ENCODE measurements at regions not wholly inside any gene's neighbourhood (a gene's known extent, or its start where the extent isn't known, plus 50 kb on each side); places are given as distances from the start of the nearest gene placed in this dataset.
A peak's percentile ranks its signal among the peaks of the same experiment; 100 is the strongest.
"Not testable (repeated sequence)": the region's sequence is repeated elsewhere in the genome, so short reads cannot be mapped to it uniquely, and the experiment has no call there.

DNA sequence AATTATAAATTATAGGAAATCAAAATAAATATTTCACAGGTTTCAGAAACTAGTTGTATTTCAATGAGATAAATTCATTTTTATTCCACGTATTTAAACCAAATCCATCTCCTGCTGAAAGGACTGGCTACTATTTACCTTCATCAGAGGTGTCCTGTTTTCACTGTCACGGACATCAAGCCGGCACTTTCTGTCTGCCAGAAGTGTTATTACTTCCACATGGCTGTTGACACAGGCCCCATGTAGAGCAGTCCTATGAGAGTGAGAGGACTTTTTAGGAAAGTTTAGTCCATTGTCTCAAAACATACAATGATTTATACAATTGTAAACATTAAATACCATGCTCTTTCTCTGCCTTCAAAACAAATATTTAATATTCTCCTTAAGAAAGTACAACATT is 100.4 kb upstream of the ACBD5 start:
- H3K27me3 ChIP-seq (ENCODE audit: control insufficient read depth, insufficient read depth, low read length), result peaks cover 9% of the 10 kb centered on the region
- no peak overlapping the region for H3K4me2 ChIP-seq (ENCODE audit: low read length)
- no peaks in the 10 kb centered on the region for H3K9me3 ChIP-seq (replicated peaks; ENCODE audit: low read length)
- no peaks in the 10 kb centered on the region for H3K36me3 ChIP-seq (ENCODE audit: insufficient read depth, low read length)
- no peak overlapping the region for H3K9ac ChIP-seq (ENCODE audit: low read depth, low read length)
- no peaks in the 10 kb centered on the region for H3K4me1 ChIP-seq (ENCODE audit: control insufficient read depth, insufficient read depth, low read length)
- H3K4me3 ChIP-seq (ENCODE audit: low read length), result no peak overlapping the region

DNA sequence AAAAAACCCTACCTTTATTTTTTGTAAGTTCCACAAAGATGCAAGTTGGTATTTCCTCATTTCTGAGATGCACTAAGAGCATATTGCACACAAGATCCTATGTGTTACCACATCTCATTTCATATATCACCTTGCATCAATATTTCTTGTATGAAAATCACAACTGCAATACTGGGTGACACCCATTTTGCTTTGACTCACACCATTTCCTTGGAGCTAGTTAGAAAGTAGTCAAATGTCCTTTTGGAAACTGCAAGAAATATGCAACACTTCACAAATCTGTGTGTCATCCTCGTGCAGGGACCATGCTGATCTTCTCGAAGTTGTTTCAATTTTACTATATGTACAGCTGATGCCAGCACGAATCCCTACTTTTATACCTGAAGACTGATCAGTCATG is 94.6 kb upstream of the ACBD5 start:
- not testable (repeated sequence) for H3K4me3 ChIP-seq (ENCODE audit: low read length); H3K9ac ChIP-seq (ENCODE audit: low read depth, low read length); H3K9me3 ChIP-seq (replicated peaks; ENCODE audit: low read length)

DNA sequence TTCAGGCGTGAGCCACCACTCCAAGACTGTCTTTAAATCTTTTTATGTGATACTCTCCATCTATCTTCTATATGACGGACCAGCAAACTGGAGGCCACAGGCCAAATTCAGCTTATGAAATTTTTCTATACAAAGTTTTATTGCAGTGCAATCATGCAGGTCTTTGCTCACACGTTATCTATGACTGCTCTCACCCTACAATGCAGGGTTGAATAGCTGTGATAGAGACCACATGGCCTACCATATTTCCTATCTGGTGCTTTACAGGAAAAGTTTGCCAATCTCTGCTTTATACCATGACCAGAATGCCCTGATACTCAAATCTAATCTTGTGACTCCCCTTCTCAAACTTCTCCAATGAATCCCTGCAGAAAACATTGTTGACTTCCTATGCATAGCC is 89.5 kb upstream of the ACBD5 start:
- H3K36me3 ChIP-seq (ENCODE audit: insufficient read depth, low read length), result no peaks in the 10 kb centered on the region
- H3K4me1 ChIP-seq (ENCODE audit: control insufficient read depth, insufficient read depth, low read length), result no peaks in the 10 kb centered on the region
- H3K9me3 ChIP-seq (replicated peaks; ENCODE audit: low read length), result no peaks in the 10 kb centered on the region
- H3K9ac ChIP-seq (ENCODE audit: low read depth, low read length), result no peak overlapping the region
- H3K27me3 ChIP-seq (ENCODE audit: control insufficient read depth, insufficient read depth, low read length), result peaks cover 6% of the 10 kb centered on the region
- H3K4me2 ChIP-seq (ENCODE audit: low read length), result no peak overlapping the region
- no peak overlapping the region for H3K4me3 ChIP-seq (ENCODE audit: low read length)

More for the DNA sequence above, 94.6 kb upstream of the ACBD5 start:
- H3K4me2 ChIP-seq (ENCODE audit: low read length); H3K4me1 ChIP-seq (ENCODE audit: control insufficient read depth, insufficient read depth, low read length); H3K36me3 ChIP-seq (ENCODE audit: insufficient read depth, low read length); H3K27me3 ChIP-seq (ENCODE audit: control insufficient read depth, insufficient read depth, low read length): not testable (repeated sequence)

- Histone ChIP-seq H3K4me2 (ENCODE audit: low read length) (no peak overlapping the region), H3K4me3 (ENCODE audit: low read length) (no peak overlapping the region), H3K36me3 (ENCODE audit: insufficient read depth, low read length) (no peaks in the 10 kb centered on the region), H3K4me1 (ENCODE audit: control insufficient read depth, insufficient read depth, low read length) (no peaks in the 10 kb centered on the region), H3K9me3 (replicated peaks; ENCODE audit: low read length) (no peaks in the 10 kb centered on the region), H3K9ac (ENCODE audit: low read depth, low read length) (no peak overlapping the region), H3K27me3 (ENCODE audit: control insufficient read depth, insufficient read depth, low read length) (peaks cover 9% of the 10 kb centered on the region)
These were observed 88.3 kb upstream of the ACBD5 start for GRCh38 chr10:27328946-27329345.

DNA sequence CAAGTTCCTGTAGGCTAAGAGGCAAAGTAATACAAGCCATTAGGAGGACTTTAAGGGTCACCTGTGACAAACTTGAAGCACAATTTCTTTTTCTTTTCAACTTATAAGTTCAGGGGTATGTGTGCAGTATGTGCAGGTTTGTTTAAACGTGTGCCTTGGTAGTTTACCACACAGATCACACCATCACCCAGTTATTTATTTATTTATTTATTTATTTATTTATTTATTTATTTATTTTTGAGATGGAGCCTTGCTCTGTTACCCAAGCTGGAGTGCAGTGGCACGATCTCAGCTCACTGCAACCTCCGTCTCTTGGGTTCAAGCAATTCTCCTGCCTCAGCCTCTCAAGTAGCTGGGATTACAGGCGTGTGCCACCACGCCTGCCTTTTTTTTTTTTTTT is 86.2 kb upstream of the ACBD5 start:
- H3K4me2 ChIP-seq (ENCODE audit: low read length); H3K9ac ChIP-seq (ENCODE audit: low read depth, low read length); H3K4me1 ChIP-seq (ENCODE audit: control insufficient read depth, insufficient read depth, low read length); H3K9me3 ChIP-seq (replicated peaks; ENCODE audit: low read length); H3K4me3 ChIP-seq (ENCODE audit: low read length); H3K36me3 ChIP-seq (ENCODE audit: insufficient read depth, low read length); H3K27me3 ChIP-seq (ENCODE audit: control insufficient read depth, insufficient read depth, low read length): not testable (repeated sequence)

DNA sequence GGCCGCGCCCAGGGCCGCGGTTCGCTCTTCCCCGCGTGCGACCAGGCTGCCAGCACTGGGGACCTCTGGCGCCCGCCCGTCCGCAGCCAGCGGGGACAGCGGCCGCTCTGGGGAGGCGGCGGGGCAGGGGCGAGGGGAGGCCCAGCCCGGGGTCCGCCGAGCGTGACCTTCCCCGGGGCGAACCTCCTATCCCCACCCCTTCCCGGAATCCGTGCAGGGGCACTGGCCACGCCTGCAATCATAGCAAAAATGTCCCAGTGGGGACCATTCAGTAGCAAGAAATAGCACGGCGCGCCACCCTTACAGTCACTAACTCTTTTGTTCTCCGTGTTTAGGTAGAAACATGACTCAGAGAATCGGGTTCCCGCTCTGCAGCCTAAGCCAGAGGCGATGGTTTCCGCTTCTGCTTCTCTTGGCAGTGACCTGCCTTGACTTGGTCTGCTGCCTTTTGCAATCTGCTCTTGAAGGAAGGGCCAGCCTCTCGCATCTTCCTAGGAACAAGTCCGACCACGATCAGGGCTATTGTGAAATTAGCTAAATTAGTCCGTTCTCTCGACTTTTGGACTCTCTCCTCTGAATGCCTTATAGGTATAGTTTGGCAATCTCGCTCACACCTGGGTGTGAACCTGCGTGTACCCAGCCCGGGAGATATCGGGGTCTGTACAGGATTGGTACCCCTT is 79.3 kb upstream of the ACBD5 start:
- Histone ChIP-seq H3K27me3 (ENCODE audit: control insufficient read depth, insufficient read depth, low read length) (peaks cover 6% of the 10 kb centered on the region), H3K9ac (ENCODE audit: low read depth, low read length) (no peak overlapping the region)

DNA sequence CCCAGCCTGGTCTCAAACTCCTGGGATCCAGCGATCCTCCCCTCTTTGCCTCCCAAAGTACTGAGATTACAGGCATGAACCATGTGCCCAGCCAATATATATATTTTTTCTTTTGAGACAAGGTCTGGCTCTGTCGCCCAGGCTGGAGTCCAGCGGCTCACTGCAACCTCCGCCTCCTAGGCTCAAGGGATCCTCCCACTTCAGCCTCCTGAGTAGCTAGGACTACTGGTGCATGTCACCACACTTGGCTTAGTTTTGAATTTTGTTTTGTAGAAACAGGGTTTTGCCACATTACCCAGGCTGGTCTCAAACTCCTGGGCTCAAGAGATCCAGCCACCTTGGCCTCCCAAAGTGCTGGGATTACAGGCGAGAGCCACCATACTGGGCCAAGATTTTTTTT is 78.5 kb upstream of the ACBD5 start:
- not testable (repeated sequence) for H3K4me1 ChIP-seq (ENCODE audit: control insufficient read depth, insufficient read depth, low read length); H3K4me3 ChIP-seq (ENCODE audit: low read length); H3K27me3 ChIP-seq (ENCODE audit: control insufficient read depth, insufficient read depth, low read length); H3K36me3 ChIP-seq (ENCODE audit: insufficient read depth, low read length); H3K9me3 ChIP-seq (replicated peaks; ENCODE audit: low read length); H3K4me2 ChIP-seq (ENCODE audit: low read length); H3K9ac ChIP-seq (ENCODE audit: low read depth, low read length)

More for the DNA sequence above, 79.3 kb upstream of the ACBD5 start:
- H3K4me1 ChIP-seq (ENCODE audit: control insufficient read depth, insufficient read depth, low read length), result peaks cover 2% of the 10 kb centered on the region
- H3K4me3 ChIP-seq (ENCODE audit: low read length), result peak overlapping the region; percentile 31
- no peaks in the 10 kb centered on the region for H3K36me3 ChIP-seq (ENCODE audit: insufficient read depth, low read length)
- no peaks in the 10 kb centered on the region for H3K9me3 ChIP-seq (replicated peaks; ENCODE audit: low read length)
- peak overlapping the region; percentile 42 for H3K4me2 ChIP-seq (ENCODE audit: low read length)

DNA sequence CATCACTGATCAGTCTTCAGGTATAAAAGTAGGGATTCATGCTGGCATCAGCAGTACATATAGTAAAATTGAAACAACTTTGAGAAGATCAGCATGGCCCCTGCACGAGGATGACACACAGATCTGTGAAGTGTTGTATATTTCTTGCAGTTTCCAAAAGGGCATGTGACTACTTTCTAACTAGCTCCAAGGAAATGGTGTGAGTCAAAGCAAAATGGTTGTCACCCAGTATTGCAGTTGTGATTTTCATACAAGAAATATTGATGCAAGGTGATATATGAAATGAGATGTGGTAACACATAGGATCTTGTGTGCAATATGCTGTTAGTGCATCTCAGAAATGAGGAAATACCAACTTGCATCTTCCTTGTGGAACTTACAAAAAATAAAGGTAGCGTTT is 74.5 kb upstream of the ACBD5 start:
- H3K27me3 ChIP-seq (ENCODE audit: control insufficient read depth, insufficient read depth, low read length); H3K4me3 ChIP-seq (ENCODE audit: low read length); H3K9me3 ChIP-seq (replicated peaks; ENCODE audit: low read length); H3K36me3 ChIP-seq (ENCODE audit: insufficient read depth, low read length); H3K4me1 ChIP-seq (ENCODE audit: control insufficient read depth, insufficient read depth, low read length); H3K9ac ChIP-seq (ENCODE audit: low read depth, low read length); H3K4me2 ChIP-seq (ENCODE audit: low read length): not testable (repeated sequence)

- H3K4me2 ChIP-seq (ENCODE audit: low read length); H3K27me3 ChIP-seq (ENCODE audit: control insufficient read depth, insufficient read depth, low read length); H3K4me1 ChIP-seq (ENCODE audit: control insufficient read depth, insufficient read depth, low read length); H3K9ac ChIP-seq (ENCODE audit: low read depth, low read length); H3K4me3 ChIP-seq (ENCODE audit: low read length); H3K36me3 ChIP-seq (ENCODE audit: insufficient read depth, low read length); H3K9me3 ChIP-seq (replicated peaks; ENCODE audit: low read length): not testable (repeated sequence)
These were observed 73.0 kb upstream of the ACBD5 start for GRCh38 chr10:27313586-27313985.

GRCh38 chr10:27312854-27313253 is 72.3 kb upstream of the ACBD5 start:
- H3K27me3 ChIP-seq (ENCODE audit: control insufficient read depth, insufficient read depth, low read length), result no peaks in the 10 kb centered on the region
- H3K4me2 ChIP-seq (ENCODE audit: low read length), result no peak overlapping the region
- no peaks in the 10 kb centered on the region for H3K4me1 ChIP-seq (ENCODE audit: control insufficient read depth, insufficient read depth, low read length)
- no peak overlapping the region for H3K9ac ChIP-seq (ENCODE audit: low read depth, low read length)
- H3K4me3 ChIP-seq (ENCODE audit: low read length), result no peak overlapping the region
- no peaks in the 10 kb centered on the region for H3K36me3 ChIP-seq (ENCODE audit: insufficient read depth, low read length)
- H3K9me3 ChIP-seq (replicated peaks; ENCODE audit: low read length), result no peaks in the 10 kb centered on the region

DNA sequence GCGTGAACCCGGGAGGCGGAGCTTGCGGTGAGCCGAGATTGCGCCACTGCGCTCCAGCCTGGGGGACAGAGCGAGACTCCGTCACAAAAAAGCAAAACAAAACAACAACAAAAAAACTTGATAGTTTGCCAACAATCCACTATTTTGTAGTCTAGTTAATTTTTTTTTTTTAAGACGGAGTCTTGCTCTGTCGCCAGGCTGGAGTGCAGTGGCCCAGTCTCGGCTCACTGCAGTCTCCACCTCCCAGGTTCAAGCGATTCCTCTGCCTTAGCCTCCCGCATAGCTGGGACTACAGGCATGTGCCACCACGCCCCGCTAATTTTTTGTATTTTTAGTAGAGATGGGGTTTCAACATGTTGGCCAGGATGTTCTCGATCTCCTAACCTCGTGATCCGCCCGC is 71.2 kb upstream of the ACBD5 start:
- not testable (repeated sequence) for H3K9me3 ChIP-seq (replicated peaks; ENCODE audit: low read length); H3K4me3 ChIP-seq (ENCODE audit: low read length)

GRCh38 chr10:27298522-27298850 is 57.9 kb upstream of the ACBD5 start:
- H3K27me3 ChIP-seq (ENCODE audit: control insufficient read depth, insufficient read depth, low read length); H3K4me1 ChIP-seq (ENCODE audit: control insufficient read depth, insufficient read depth, low read length); H3K9me3 ChIP-seq (replicated peaks; ENCODE audit: low read length); H3K36me3 ChIP-seq (ENCODE audit: insufficient read depth, low read length); H3K4me3 ChIP-seq (ENCODE audit: low read length); H3K4me2 ChIP-seq (ENCODE audit: low read length); H3K9ac ChIP-seq (ENCODE audit: low read depth, low read length): not testable (repeated sequence)

More for the DNA sequence above, 71.2 kb upstream of the ACBD5 start:
- not testable (repeated sequence) for H3K4me1 ChIP-seq (ENCODE audit: control insufficient read depth, insufficient read depth, low read length); H3K27me3 ChIP-seq (ENCODE audit: control insufficient read depth, insufficient read depth, low read length); H3K36me3 ChIP-seq (ENCODE audit: insufficient read depth, low read length); H3K4me2 ChIP-seq (ENCODE audit: low read length); H3K9ac ChIP-seq (ENCODE audit: low read depth, low read length)

Measured in skeletal muscle satellite cell (primary cell).